Mesendoderm (in vitro differentiated cells): ENCODE measurements at regions not wholly inside any gene's neighbourhood (a gene's known extent, or its start where the extent isn't known, plus 50 kb on each side); places are given as distances from the start of the nearest gene placed in this dataset.

Experiments
- DNase-seq: peaks from one replicate; pipeline ENCODE4 v3.0.0; 2013
- H2AK5ac ChIP-seq: 2 replicates; pipeline ENCODE4 v1.6.1; 2013; ENCODE audit warnings: low read length, inconsistent platforms
- H2BK120ac ChIP-seq: 2 replicates; pipeline ENCODE4 v1.6.1; 2013; ENCODE audit warnings: low read depth, mild to moderate bottlenecking, low read length, moderate library complexity, mixed read lengths
- H2BK15ac ChIP-seq: replicated peaks from 2 replicates; pipeline ENCODE4 v1.6.1; 2013; ENCODE audit warnings: low read depth, mild to moderate bottlenecking, moderate library complexity
- H2BK5ac ChIP-seq: 2 replicates; pipeline ENCODE4 v1.6.1; 2013; ENCODE audit warnings: low read length, inconsistent platforms
- H3K18ac ChIP-seq: 2 replicates; pipeline ENCODE4 v1.6.1; 2013; ENCODE audit warnings: mild to moderate bottlenecking, low read length, mixed read lengths
- H3K23ac ChIP-seq: one replicate; pipeline ENCODE4 v1.6.1; 2013; ENCODE audit warnings: low read length
- H3K27ac ChIP-seq: 2 replicates; pipeline ENCODE4 v1.5.1; 2013; ENCODE audit warnings: low read depth, mild to moderate bottlenecking, inconsistent platforms, low read length, moderate library complexity
- H3K27me3 ChIP-seq: 2 replicates; pipeline ENCODE4 v1.6.1; 2013; ENCODE audit warnings: low read length, control low read depth, mild to moderate bottlenecking, inconsistent platforms; ENCODE audit not compliant: insufficient read depth, poor library complexity
- H3K36me3 ChIP-seq: 2 replicates; pipeline ENCODE4 v1.6.1; 2013; ENCODE audit warnings: low read length, inconsistent platforms; ENCODE audit not compliant: control insufficient read depth, insufficient read depth
- H3K4ac ChIP-seq: one replicate; pipeline ENCODE4 v1.6.1; 2013; ENCODE audit warnings: low read depth, mild to moderate bottlenecking, low read length, moderate library complexity
- H3K4me1 ChIP-seq: 2 replicates; pipeline ENCODE4 v1.6.1; 2013; ENCODE audit warnings: low read depth, low read length, inconsistent platforms; ENCODE audit not compliant: control insufficient read depth
- H3K4me2 ChIP-seq: 2 replicates; pipeline ENCODE4 v1.6.1; 2013; ENCODE audit warnings: low read length
- H3K4me3 ChIP-seq: 2 replicates; pipeline ENCODE4 v1.5.1; 2013; ENCODE audit warnings: mild to moderate bottlenecking, low read length
- H3K56ac ChIP-seq: one replicate; pipeline ENCODE4 v1.6.1; 2013; ENCODE audit warnings: low read length
- H3K79me1 ChIP-seq: 2 replicates; pipeline ENCODE4 v1.6.1; 2013; ENCODE audit warnings: low read length, inconsistent platforms
- H3K79me2 ChIP-seq: 2 replicates; pipeline ENCODE4 v1.6.1; 2013; ENCODE audit warnings: mild to moderate bottlenecking, low read length; ENCODE audit not compliant: control insufficient read depth, insufficient read depth
- H3K9ac ChIP-seq: 2 replicates; pipeline ENCODE4 v1.6.1; 2013; ENCODE audit warnings: low read length, inconsistent platforms
- H4K5ac ChIP-seq: one replicate; pipeline ENCODE4 v1.6.1; 2013; ENCODE audit warnings: low read length
- H4K8ac ChIP-seq: one replicate; pipeline ENCODE4 v1.6.1; 2013; ENCODE audit warnings: low read depth, mild to moderate bottlenecking, control low read depth, low read length, moderate library complexity
- WGBS: extraction: QIAGEN DNeasy Blood & Tissue Kit; methylation state at CpG from one replicate; pipeline ENCODE4 v1.1.7; 2013; ENCODE audit warnings: low lambda C conversion rate, missing lambda C conversion rate; ENCODE audit not compliant: insufficient coverage; ENCODE audit errors: extremely low coverage; 5-methylcytosine and 5-hydroxymethylcytosine counted together

GRCh38 chr3:147737376-147737775 is 328.2 kb downstream of the ZIC1 start:
- Histone ChIP-seq H3K4me3 (no peak overlapping the region), H3K79me2 (no peaks in the 10 kb centered on the region), H2BK120ac (no peak overlapping the region), H3K27ac (no peak overlapping the region), H3K36me3 (no peaks in the 10 kb centered on the region), H3K4ac (no peak overlapping the region), H3K79me1 (no peaks in the 10 kb centered on the region), H3K27me3 (no peaks in the 10 kb centered on the region), H4K8ac (no peak overlapping the region), H3K56ac (no peak overlapping the region), H3K9ac (no peak overlapping the region), H2BK15ac (no peak overlapping the region), H3K23ac (no peak overlapping the region), H3K4me1 (no peaks in the 10 kb centered on the region), H2AK5ac (no peak overlapping the region), H3K4me2 (no peak overlapping the region), H3K18ac (no peak overlapping the region), H2BK5ac (no peak overlapping the region), H4K5ac (no peak overlapping the region)
- no CpG with 5 or more reads among the region's 1 CpG for WGBS
- no peak for DNase-seq

GRCh38 chr3:147740928-147741327 is 331.8 kb downstream of the ZIC1 start:
- no peak for DNase-seq
- Histone ChIP-seq H3K4me2 (no peak overlapping the region), H3K23ac (no peak overlapping the region), H3K36me3 (no peaks in the 10 kb centered on the region), H4K8ac (no peak overlapping the region), H3K27ac (no peak overlapping the region), H3K9ac (no peak overlapping the region), H3K56ac (no peak overlapping the region), H3K18ac (no peak overlapping the region), H3K79me1 (no peaks in the 10 kb centered on the region), H3K4me3 (no peak overlapping the region), H3K79me2 (no peaks in the 10 kb centered on the region), H4K5ac (no peak overlapping the region), H2BK5ac (no peak overlapping the region), H3K4ac (no peak overlapping the region), H3K4me1 (no peaks in the 10 kb centered on the region), H2BK15ac (no peak overlapping the region), H3K27me3 (no peaks in the 10 kb centered on the region), H2BK120ac (no peak overlapping the region), H2AK5ac (no peak overlapping the region)
- no CpG with 5 or more reads among the region's 1 CpG for WGBS

- no peak for DNase-seq
- no peak overlapping the region for H3K56ac ChIP-seq
- no peak overlapping the region for H4K8ac ChIP-seq
- H2BK120ac ChIP-seq = no peak overlapping the region
- no peak overlapping the region for H3K4me3 ChIP-seq
- H3K4me1 ChIP-seq = no peaks in the 10 kb centered on the region
- H3K27ac ChIP-seq = no peak overlapping the region
- no peak overlapping the region for H4K5ac ChIP-seq
- H2BK5ac ChIP-seq = no peak overlapping the region
- no peak overlapping the region for H3K4me2 ChIP-seq
- H3K18ac ChIP-seq = no peak overlapping the region
- H2BK15ac ChIP-seq = no peak overlapping the region
- no peak overlapping the region for H3K23ac ChIP-seq
- H3K36me3 ChIP-seq = no peaks in the 10 kb centered on the region
- no peaks in the 10 kb centered on the region for H3K27me3 ChIP-seq
- H3K9ac ChIP-seq = no peak overlapping the region
- H3K79me1 ChIP-seq = no peaks in the 10 kb centered on the region
- no peaks in the 10 kb centered on the region for H3K79me2 ChIP-seq
- no peak overlapping the region for H2AK5ac ChIP-seq
- WGBS = no CpG with 5 or more reads among the region's 2 CpGs
- H3K4ac ChIP-seq = no peak overlapping the region
Observed at GRCh38 chr3:147744967-147745366, 335.8 kb downstream of the ZIC1 start.

GRCh38 chr3:147755310-147755709 is 346.1 kb downstream of the ZIC1 start:
- no peaks in the 10 kb centered on the region for H3K36me3 ChIP-seq
- H4K8ac ChIP-seq = no peak overlapping the region
- no peak overlapping the region for H3K23ac ChIP-seq
- H2BK5ac ChIP-seq = no peak overlapping the region
- no CpG with 5 or more reads among the region's 3 CpGs for WGBS
- no peak overlapping the region for H3K4ac ChIP-seq
- H3K4me2 ChIP-seq = no peak overlapping the region
- no peak overlapping the region for H2BK120ac ChIP-seq
- no peak overlapping the region for H4K5ac ChIP-seq
- no peak overlapping the region for H2BK15ac ChIP-seq
- no peak overlapping the region for H3K27ac ChIP-seq
- H3K9ac ChIP-seq = no peak overlapping the region
- H3K4me3 ChIP-seq = no peak overlapping the region
- H3K18ac ChIP-seq = no peak overlapping the region
- no peak for DNase-seq
- no peaks in the 10 kb centered on the region for H3K79me1 ChIP-seq
- no peaks in the 10 kb centered on the region for H3K79me2 ChIP-seq
- H3K27me3 ChIP-seq = no peaks in the 10 kb centered on the region
- H3K56ac ChIP-seq = no peak overlapping the region
- H2AK5ac ChIP-seq = no peak overlapping the region
- H3K4me1 ChIP-seq = no peaks in the 10 kb centered on the region

GRCh38 chr3:147756476-147756875 is 347.3 kb downstream of the ZIC1 start:
- WGBS = no CpG with 5 or more reads among the region's 3 CpGs

GRCh38 chr3:147757866-147758265 is 348.7 kb downstream of the ZIC1 start:
- Histone ChIP-seq H2AK5ac (no peak overlapping the region), H3K4me2 (no peak overlapping the region), H3K79me1 (no peaks in the 10 kb centered on the region), H3K9ac (no peak overlapping the region), H3K36me3 (no peaks in the 10 kb centered on the region), H3K4ac (no peak overlapping the region), H3K4me3 (no peak overlapping the region), H4K5ac (no peak overlapping the region), H3K27ac (no peak overlapping the region), H3K79me2 (no peaks in the 10 kb centered on the region), H4K8ac (no peak overlapping the region), H3K27me3 (no peaks in the 10 kb centered on the region), H2BK5ac (no peak overlapping the region), H3K4me1 (no peaks in the 10 kb centered on the region), H3K56ac (no peak overlapping the region), H3K18ac (no peak overlapping the region), H2BK15ac (no peak overlapping the region), H2BK120ac (no peak overlapping the region), H3K23ac (no peak overlapping the region)
- WGBS = no CpG with 5 or more reads among the region's 3 CpGs
- no peak for DNase-seq

More at GRCh38 chr3:147756476-147756875, 347.3 kb downstream of the ZIC1 start:
- Histone ChIP-seq H3K18ac (no peak overlapping the region), H4K5ac (no peak overlapping the region), H3K56ac (no peak overlapping the region), H2BK5ac (no peak overlapping the region), H3K4me1 (no peaks in the 10 kb centered on the region), H3K9ac (no peak overlapping the region), H4K8ac (no peak overlapping the region), H2BK120ac (no peak overlapping the region), H2BK15ac (no peak overlapping the region), H3K79me2 (no peaks in the 10 kb centered on the region), H3K36me3 (no peaks in the 10 kb centered on the region), H3K4me3 (no peak overlapping the region), H3K4me2 (no peak overlapping the region), H3K27ac (no peak overlapping the region), H3K79me1 (no peaks in the 10 kb centered on the region), H3K4ac (no peak overlapping the region), H3K27me3 (no peaks in the 10 kb centered on the region), H3K23ac (no peak overlapping the region), H2AK5ac (no peak overlapping the region)
- DNase-seq = no peak
